IMR-90 (cell line): ENCODE measurements at regions not wholly inside any gene's neighbourhood (a gene's known extent, or its start where the extent isn't known, plus 50 kb on each side); places are given as distances from the start of the nearest gene placed in this dataset.

Experiments
- ATAC-seq: fragments of 200-7000 bp; cut with Tn5 transposase; 2 replicates; pipeline ENCODE4 v1.9.1; 2020; ENCODE audit warnings: low read depth, mild to moderate bottlenecking, moderate library complexity
- BruUV-seq: library from RNA; stranded (reverse); fragments of 400-500 nt; replicated peaks from 2 replicates; lab custom pipeline; 2021; lab: Mats Ljungman, UMichigan
- CTCF ChIA-PET: fragments of 300-600 bp; formaldehyde crosslinking; extraction: SDS; loops from one replicate; lab custom pipeline; 2021; ENCODE audit warnings: antibody characterized with exemption; lab: Yijun Ruan, JAX
- POLR2A ChIA-PET: fragments of 300-600 bp; sonication (Branson Sonifier 250); formaldehyde crosslinking; loops from one replicate; lab custom pipeline; 2022; ENCODE audit warnings: antibody characterized with exemption; ENCODE audit not compliant: unreplicated experiment; lab: Charles Lee
- DNase-seq: peaks from one replicate; pipeline ENCODE4 v3.0.0; 2013
- H2AFZ ChIP-seq: replicated peaks from 2 replicates; pipeline ENCODE3; 2013; ENCODE audit warnings: low read length, mild to moderate bottlenecking; ENCODE audit not compliant: poor library complexity
- H2AK5ac ChIP-seq: 2 replicates; pipeline ENCODE4 v1.6.1; 2013; ENCODE audit warnings: low read depth, low read length, inconsistent platforms
- H2AK9ac ChIP-seq: replicated peaks from 2 replicates; pipeline ENCODE3; 2013; ENCODE audit warnings: mild to moderate bottlenecking, low read depth, low read length, moderate library complexity; ENCODE audit not compliant: poor library complexity
- H2BK120ac ChIP-seq: 2 replicates; pipeline ENCODE4 v1.6.1; 2013; ENCODE audit warnings: low read depth, low read length, inconsistent platforms
- H2BK15ac ChIP-seq: 3 replicates; pipeline ENCODE4 v1.6.1; 2013; ENCODE audit warnings: low read depth, low read length, inconsistent platforms
- H2BK20ac ChIP-seq: 2 replicates; pipeline ENCODE4 v1.6.1; 2013; ENCODE audit warnings: low read depth, mild to moderate bottlenecking, inconsistent platforms, low read length, moderate library complexity
- H2BK5ac ChIP-seq: 2 replicates; pipeline ENCODE4 v1.6.1; 2013; ENCODE audit warnings: mild to moderate bottlenecking, low read depth, low read length, inconsistent platforms; ENCODE audit not compliant: poor library complexity, severe bottlenecking
- H3K14ac ChIP-seq: replicated peaks from 2 replicates; pipeline ENCODE4 v1.6.1; 2013; ENCODE audit warnings: low read depth, low read length, inconsistent platforms
- H3K18ac ChIP-seq: 2 replicates; pipeline ENCODE4 v1.6.1; 2013; ENCODE audit warnings: low read depth, low read length, control low read depth
- H3K23ac ChIP-seq: 2 replicates; pipeline ENCODE4 v1.6.1; 2013; ENCODE audit warnings: low read depth, low read length, inconsistent platforms
- H3K27ac ChIP-seq: 2 replicates; pipeline ENCODE4 v1.5.1; 2013; ENCODE audit warnings: mild to moderate bottlenecking, control low read depth, low read length; ENCODE audit not compliant: insufficient read depth
- H3K27me3 ChIP-seq: 2 replicates; pipeline ENCODE4 v1.6.1; 2013; ENCODE audit warnings: low read length; ENCODE audit not compliant: control insufficient read depth, insufficient read depth
- H3K36me3 ChIP-seq: 2 replicates; pipeline ENCODE4 v1.6.1; 2013; ENCODE audit warnings: low read length, mixed read lengths; ENCODE audit not compliant: control insufficient read depth, insufficient read depth
- H3K4ac ChIP-seq: 2 replicates; pipeline ENCODE4 v1.6.1; 2013; ENCODE audit warnings: low read depth, low read length, inconsistent platforms
- H3K4me1 ChIP-seq: 2 replicates; pipeline ENCODE4 v1.6.1; 2013; ENCODE audit warnings: low read length, mixed read lengths; ENCODE audit not compliant: control insufficient read depth, insufficient read depth
- H3K4me2 ChIP-seq: 2 replicates; pipeline ENCODE4 v1.6.1; 2013; ENCODE audit warnings: low read depth, mild to moderate bottlenecking, control low read depth, low read length, moderate library complexity
- H3K4me3 ChIP-seq: 2 replicates; pipeline ENCODE4 v1.5.1; 2013; ENCODE audit warnings: low read depth, mild to moderate bottlenecking, control low read depth, low read length, moderate library complexity; ENCODE audit not compliant: insufficient read depth
- H3K56ac ChIP-seq: 2 replicates; pipeline ENCODE4 v1.6.1; 2013; ENCODE audit warnings: low read length, inconsistent platforms; ENCODE audit not compliant: insufficient read depth; ENCODE audit errors: extremely low read depth
- H3K79me1 ChIP-seq, 2 experiments: 2 replicates each; pipeline ENCODE4 v1.6.1; 2013; ENCODE audit warnings: low read length in 2 of 2, inconsistent platforms in 1 of 2, low read depth in 1 of 2
- H3K9ac ChIP-seq: 2 replicates; pipeline ENCODE4 v1.6.1; 2013; ENCODE audit warnings: low read depth, low read length, control low read depth
- H3K9me1 ChIP-seq: 2 replicates; pipeline ENCODE4 v1.6.1; 2013; ENCODE audit warnings: low read length, inconsistent platforms; ENCODE audit not compliant: insufficient read depth
- H3K9me3 ChIP-seq: 2 replicates; pipeline ENCODE4 v1.6.1; 2013; ENCODE audit warnings: low read length; ENCODE audit not compliant: control insufficient read depth, insufficient read depth
- H4K20me1 ChIP-seq: 2 replicates; pipeline ENCODE4 v1.6.1; 2013; ENCODE audit warnings: low read length, inconsistent platforms; ENCODE audit not compliant: insufficient read depth
- H4K5ac ChIP-seq: 2 replicates; pipeline ENCODE4 v1.6.1; 2013; ENCODE audit warnings: mild to moderate bottlenecking, low read depth, low read length, control low read depth
- H4K8ac ChIP-seq, 2 experiments: 2 replicates each; pipeline ENCODE4 v1.6.1; 2013; ENCODE audit warnings: low read depth in 2 of 2, low read length in 2 of 2, control low read depth in 1 of 2, inconsistent platforms in 1 of 2
- H4K91ac ChIP-seq: 2 replicates; pipeline ENCODE4 v1.6.1; 2013; ENCODE audit warnings: low read depth, low read length, inconsistent platforms; ENCODE audit not compliant: insufficient read depth
- BHLHE40 ChIP-seq: fragments of 150-350 bp; IDR thresholded peaks from 2 replicates; pipeline ENCODE4 v1.6.1; 2016; ENCODE audit warnings: mild to moderate bottlenecking, low read depth, low read length
- CEBPB ChIP-seq: IDR thresholded peaks from 2 replicates; pipeline ENCODE4 v1.6.1; 2012; ENCODE audit warnings: low read depth, low read length, improper control_type of control experiment
- FOS ChIP-seq: fragments of 150-350 bp; IDR thresholded peaks from 2 replicates; pipeline ENCODE4 v1.6.1; 2016; ENCODE audit warnings: low read depth, low read length
- RFX5 ChIP-seq: IDR thresholded peaks from 2 replicates; pipeline ENCODE4 v1.8.0; 2012; ENCODE audit warnings: low read depth, mild to moderate bottlenecking, low read length, moderate library complexity
- WGBS, 2 experiments: methylation state at CpG; one replicate each; pipeline versions ENCODE4 v1.1.5 to v1.1.7; 2013; ENCODE audit warnings: missing lambda C conversion rate in 2 of 2; ENCODE audit not compliant: insufficient read length in 1 of 2; ENCODE audit errors: extremely low coverage in 2 of 2; 5-methylcytosine and 5-hydroxymethylcytosine counted together
- dilution Hi-C: fragments of 300-500 bp; cut with HindIII; formaldehyde crosslinking; loops from one replicate; pipeline ENCODE4 v1.14.3; 2018; ENCODE audit warnings: low sequenced_read_pairs; ENCODE audit not compliant: unreplicated experiment
- in situ Hi-C: fragments of 300-500 bp; cut with MboI; formaldehyde crosslinking; loops from 3 replicates; pipeline ENCODE4 v1.14.3; 2019; ENCODE audit warnings: low sequenced_read_pairs, inconsistent platforms, mixed read lengths
- intact Hi-C: fragments of 100-400 bp; cut with micrococcal nuclease; formaldehyde crosslinking; loops from 2 replicates; pipeline ENCODE4 v1.10.0; 2022
- TF ChIP-seq, protein P1 (sequence below): conservative IDR thresholded peaks from 2 replicates; pipeline ENCODE4 v1.5.1; 2012; ENCODE audit warnings: mild to moderate bottlenecking, low read depth, low read length, improper control_type of control experiment
- TF ChIP-seq, protein P2 (sequence below): fragments of 150-350 bp; IDR thresholded peaks from 2 replicates; pipeline ENCODE4 v1.6.1; 2017; ENCODE audit warnings: mild to moderate bottlenecking, antibody characterized with exemption, low read length, low read depth

DNA sequence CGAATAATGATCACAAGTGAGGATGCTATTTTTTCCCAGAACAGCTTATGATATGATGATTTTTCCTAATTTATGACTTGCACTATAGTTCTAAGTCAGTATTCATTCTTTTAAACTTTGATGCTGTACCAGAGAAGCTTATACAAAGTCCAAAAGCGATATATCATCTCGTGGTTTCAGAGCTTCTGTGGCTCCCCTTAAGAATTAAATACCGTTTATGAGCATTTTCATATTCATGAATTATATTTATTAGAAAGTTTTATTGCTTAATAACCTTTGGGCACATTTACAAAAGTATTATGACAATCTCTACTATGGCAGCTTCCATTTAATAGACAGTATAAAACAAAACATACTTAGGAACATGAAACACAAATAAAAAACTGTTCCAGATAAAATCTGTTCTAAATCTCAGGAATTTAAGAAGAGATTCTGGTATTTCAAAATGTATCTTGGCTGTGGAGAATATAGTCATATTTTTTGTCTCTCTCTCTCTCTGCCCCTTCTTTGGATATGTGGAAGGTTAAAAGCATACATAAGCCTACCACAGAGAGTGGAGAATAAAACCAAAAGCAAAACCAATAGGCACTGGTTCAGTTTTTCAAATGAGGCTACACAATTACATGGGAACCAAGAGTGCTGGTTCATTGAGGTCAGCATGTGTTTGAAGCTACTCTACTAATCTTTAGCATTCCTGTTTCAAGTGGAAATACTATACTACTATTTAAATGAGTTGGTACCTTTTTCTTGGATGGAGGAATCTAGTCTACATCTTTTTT lies 884.5 kb upstream of the GJE1 start:
- H3K27ac ChIP-seq, result no peak overlapping the region
- no TSS peak for BruUV-seq
- H3K4me3 ChIP-seq, result no peak overlapping the region
- H2BK15ac ChIP-seq, result no peak overlapping the region
- no peak overlapping the region for H2AK5ac ChIP-seq
- no peak overlapping the region for H2BK120ac ChIP-seq
- H4K5ac ChIP-seq, result no peak overlapping the region
- ATAC-seq, result no peak
- no peak overlapping the region for H3K9ac ChIP-seq
- H3K36me3 ChIP-seq, result no peaks in the 10 kb centered on the region
- dilution Hi-C loops, result no loop called here
- H3K18ac ChIP-seq, result no peak overlapping the region
- H3K4ac ChIP-seq, result no peak overlapping the region
- ChIA-PET POLR2A (no interaction called here), CTCF (no interaction called here)
- WGBS, 2 experiments, result no CpG with 5 or more reads among the region's 4 CpGs
- no peak overlapping the region for H4K8ac ChIP-seq
- no peaks in the 10 kb centered on the region for H3K27me3 ChIP-seq
- H2AFZ ChIP-seq, result no peak overlapping the region
- no peaks in the 10 kb centered on the region for H3K4me1 ChIP-seq
- in situ Hi-C loops, result no loop called here
- no peak overlapping the region for H3K4me2 ChIP-seq
- H3K79me1 ChIP-seq, result no peaks in the 10 kb centered on the region
- no peak overlapping the region for H2AK9ac ChIP-seq
- H3K23ac ChIP-seq, result no peak overlapping the region
- no peaks in the 10 kb centered on the region for H3K9me1 ChIP-seq
- DNase-seq, result no peak
- no peak overlapping the region for H3K56ac ChIP-seq
- H2BK5ac ChIP-seq, result no peak overlapping the region
- no peak overlapping the region for H3K14ac ChIP-seq
- no peak overlapping the region for H2BK20ac ChIP-seq
- intact Hi-C loops, result no loop called here
- TF ChIP-seq CEBPB (no peak), BHLHE40 (no peak), FOS (no peak), RFX5 (no peak)
- TF ChIP-seq, protein P1, sequence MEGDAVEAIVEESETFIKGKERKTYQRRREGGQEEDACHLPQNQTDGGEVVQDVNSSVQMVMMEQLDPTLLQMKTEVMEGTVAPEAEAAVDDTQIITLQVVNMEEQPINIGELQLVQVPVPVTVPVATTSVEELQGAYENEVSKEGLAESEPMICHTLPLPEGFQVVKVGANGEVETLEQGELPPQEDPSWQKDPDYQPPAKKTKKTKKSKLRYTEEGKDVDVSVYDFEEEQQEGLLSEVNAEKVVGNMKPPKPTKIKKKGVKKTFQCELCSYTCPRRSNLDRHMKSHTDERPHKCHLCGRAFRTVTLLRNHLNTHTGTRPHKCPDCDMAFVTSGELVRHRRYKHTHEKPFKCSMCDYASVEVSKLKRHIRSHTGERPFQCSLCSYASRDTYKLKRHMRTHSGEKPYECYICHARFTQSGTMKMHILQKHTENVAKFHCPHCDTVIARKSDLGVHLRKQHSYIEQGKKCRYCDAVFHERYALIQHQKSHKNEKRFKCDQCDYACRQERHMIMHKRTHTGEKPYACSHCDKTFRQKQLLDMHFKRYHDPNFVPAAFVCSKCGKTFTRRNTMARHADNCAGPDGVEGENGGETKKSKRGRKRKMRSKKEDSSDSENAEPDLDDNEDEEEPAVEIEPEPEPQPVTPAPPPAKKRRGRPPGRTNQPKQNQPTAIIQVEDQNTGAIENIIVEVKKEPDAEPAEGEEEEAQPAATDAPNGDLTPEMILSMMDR, result no peak
- TF ChIP-seq, protein P2, sequence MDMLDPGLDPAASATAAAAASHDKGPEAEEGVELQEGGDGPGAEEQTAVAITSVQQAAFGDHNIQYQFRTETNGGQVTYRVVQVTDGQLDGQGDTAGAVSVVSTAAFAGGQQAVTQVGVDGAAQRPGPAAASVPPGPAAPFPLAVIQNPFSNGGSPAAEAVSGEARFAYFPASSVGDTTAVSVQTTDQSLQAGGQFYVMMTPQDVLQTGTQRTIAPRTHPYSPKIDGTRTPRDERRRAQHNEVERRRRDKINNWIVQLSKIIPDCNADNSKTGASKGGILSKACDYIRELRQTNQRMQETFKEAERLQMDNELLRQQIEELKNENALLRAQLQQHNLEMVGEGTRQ, result no peak
- H4K20me1 ChIP-seq, result no peaks in the 10 kb centered on the region
- no peak overlapping the region for H4K91ac ChIP-seq
- H3K9me3 ChIP-seq, result no peaks in the 10 kb centered on the region
